Stimulated activated CD4-positive, alpha-beta T cell treated with anti-CD3 and anti-CD28 coated beads, Interleukin-15, amount 100 ng/mL, for 24 hours (primary cell): ENCODE measurements at regions not wholly inside any gene's neighbourhood (a gene's known extent, or its start where the extent isn't known, plus 50 kb on each side); places are given as distances from the start of the nearest gene placed in this dataset.

Experiments used
- DNase-seq: peaks from one replicate; pipeline ENCODE4 v3.0.0-alpha.2; 2020

DNA sequence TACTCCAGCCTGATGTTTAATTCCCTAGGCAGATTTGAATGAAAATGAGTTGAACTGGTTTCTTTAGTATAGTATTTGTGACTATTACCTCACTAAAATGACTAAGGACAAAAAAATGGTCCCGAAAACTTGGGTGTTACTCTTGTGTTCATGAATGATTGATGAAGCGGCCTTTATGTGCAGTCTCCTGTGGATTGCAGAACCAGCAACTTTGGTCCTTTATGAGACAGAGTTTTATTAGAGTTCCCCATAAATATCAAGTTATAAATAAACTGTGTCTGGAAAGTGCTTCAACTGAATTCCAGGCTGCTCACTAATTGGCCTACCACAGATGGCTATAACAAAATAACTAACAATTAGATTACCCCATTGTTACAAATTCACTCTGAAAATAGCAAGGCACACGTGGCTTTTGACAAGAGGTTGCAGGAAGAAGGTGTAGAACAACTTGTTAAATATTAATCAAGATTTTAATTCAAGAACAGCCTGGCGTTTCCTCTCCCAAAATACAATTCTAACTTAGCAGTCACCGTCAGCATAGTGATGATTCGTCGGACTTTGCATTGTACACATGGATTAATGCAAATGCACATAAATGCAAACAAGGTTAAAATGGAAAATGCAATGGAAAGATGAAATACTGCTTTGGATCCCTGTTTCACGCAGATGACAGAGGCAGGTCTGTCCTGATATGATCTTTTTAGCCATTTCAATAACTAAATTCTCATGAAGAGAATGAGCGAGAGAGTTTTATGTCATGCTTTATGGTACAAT lies 567.3 kb upstream of the ZNF717 start:
- no peak for DNase-seq

GRCh38 chr3:76353683-76354082 lies 568.3 kb upstream of the ZNF717 start:
- no peak for DNase-seq

DNA sequence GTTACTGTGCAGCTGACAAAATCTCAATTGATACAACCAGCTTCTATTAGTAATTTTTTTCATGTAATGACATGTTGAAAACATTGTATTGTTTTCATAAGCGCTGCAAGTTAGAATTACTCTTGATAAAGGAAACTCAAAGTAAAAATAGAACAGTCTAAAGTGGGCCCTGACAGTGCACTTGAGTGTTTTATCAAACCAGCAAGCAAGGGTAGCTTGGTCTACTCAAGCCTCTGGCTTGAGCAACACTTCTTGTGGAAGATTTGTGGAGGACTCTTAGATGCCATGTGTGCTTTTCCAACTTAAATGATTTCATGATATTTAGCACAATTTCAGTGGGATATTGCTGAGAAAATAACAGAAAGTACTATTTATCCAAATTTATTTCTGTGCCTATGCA lies 575.7 kb upstream of the ZNF717 start:
- DNase-seq, result no peak

- DNase-seq, result no peak
These were observed 577.3 kb upstream of the ZNF717 start for GRCh38 chr3:76362643-76363042.

GRCh38 chr3:76365275-76365674 lies 579.9 kb upstream of the ZNF717 start:
- no peak for DNase-seq

- no peak for DNase-seq
These were observed 581.9 kb upstream of the ZNF717 start for GRCh38 chr3:76367281-76367680.

- no peak for DNase-seq
These were observed 583.8 kb upstream of the ZNF717 start for GRCh38 chr3:76369170-76369569.

GRCh38 chr3:76370749-76371520 lies 585.6 kb upstream of the ZNF717 start:
- DNase-seq, result no peak

DNA sequence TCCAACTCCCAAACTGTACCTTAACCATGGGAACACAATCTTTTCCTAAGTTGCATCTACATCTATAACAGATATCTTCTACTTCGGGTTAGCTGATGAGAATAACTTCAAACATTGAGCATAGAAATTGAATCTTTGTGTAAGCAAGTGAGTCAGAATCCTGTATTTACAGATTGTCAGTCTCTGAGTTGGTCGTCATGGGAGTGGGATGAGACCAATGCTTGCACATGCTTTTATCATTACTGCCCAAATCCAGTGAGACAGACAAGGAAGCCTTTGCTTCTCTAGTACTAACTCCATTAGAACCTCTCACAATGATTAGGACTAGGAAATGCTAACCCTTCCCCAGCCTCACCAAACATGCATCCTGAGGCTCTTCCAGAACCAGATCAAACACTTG lies 587.1 kb upstream of the ZNF717 start:
- no peak for DNase-seq

- DNase-seq, result no peak
These were observed 591.7 kb upstream of the ZNF717 start for GRCh38 chr3:76377074-76377473.

DNA sequence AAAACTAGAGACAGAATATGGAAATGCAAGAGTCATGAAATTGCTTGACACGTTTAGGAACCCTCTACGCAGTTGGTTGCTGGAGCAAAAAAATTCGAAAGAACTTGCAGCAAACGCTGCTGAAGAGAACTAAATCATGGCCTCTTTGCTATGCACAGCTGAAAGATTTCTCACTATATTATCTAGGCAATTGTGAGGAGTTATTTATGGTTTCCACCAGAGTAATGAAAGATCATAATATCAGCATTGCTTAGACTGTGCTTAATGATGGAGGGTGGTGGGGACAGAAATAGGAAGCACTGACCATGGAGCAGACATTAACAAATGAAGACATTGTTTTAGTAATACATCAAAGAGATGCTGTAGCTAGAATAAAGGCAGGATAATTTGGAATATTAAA lies 593.4 kb upstream of the ZNF717 start:
- DNase-seq, result no peak

DNA sequence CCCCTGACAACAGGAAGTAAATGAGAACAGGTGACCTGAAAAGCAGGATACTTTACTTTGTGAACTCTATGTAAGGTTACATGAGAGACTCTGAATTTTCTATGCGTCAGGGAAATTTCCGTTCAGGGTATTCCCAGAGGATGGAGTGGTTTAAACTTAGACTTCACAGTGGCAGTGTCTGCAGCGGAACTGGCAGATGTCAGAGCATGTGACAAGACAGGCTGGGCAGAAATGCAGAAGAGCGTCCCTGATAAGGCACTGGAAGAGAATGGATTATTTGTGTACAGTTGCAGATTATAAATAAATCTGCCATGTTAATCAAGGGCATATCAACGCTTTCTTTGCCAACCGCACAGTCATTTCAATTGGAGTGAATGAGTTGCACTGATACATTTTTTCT lies 598.4 kb upstream of the ZNF717 start:
- no peak for DNase-seq

- no peak for DNase-seq
These were observed 601.7 kb upstream of the ZNF717 start for GRCh38 chr3:76387000-76387399.

- no peak for DNase-seq
These were observed 614.8 kb upstream of the ZNF717 start for GRCh38 chr3:76400141-76400540.

DNA sequence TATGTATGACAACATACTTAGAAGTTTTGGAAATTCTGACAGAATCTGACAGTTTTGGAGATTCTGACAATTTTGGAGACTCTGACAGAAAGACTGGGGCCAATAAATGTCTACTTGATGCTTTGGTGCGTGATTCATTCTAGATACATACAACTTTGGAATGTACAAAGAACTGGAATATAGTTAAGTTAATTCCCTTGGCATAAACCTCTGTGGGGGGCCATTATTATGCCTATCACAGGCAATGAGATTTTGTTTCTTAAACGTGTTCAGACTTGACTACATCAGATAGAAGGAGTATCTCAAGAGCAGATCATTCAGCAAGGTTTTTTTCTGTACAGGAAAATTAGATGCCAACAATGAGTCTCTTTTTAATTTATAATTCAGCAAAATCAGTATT lies 617.6 kb upstream of the ZNF717 start:
- no peak for DNase-seq

DNA sequence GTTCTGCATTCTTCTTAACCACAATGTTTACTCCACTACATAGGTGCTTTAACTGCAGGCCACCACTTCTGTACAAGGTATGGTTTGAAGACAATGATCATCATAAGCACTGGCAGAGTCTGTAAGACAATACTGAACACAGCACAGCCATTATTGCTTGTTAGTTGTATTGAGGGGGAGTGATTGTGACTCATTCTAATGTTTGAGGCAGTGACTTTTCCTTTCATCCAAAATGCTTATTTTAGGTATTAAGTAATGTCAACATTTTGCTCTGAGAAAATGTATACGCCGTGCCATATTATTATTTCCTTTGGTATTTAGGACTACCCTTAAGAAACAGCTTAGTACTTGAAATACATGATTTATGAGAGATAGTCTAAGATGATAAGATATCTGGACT lies 618.2 kb upstream of the ZNF717 start:
- no peak for DNase-seq

GRCh38 chr3:76405196-76405595 lies 619.8 kb upstream of the ZNF717 start:
- DNase-seq, result no peak

- no peak for DNase-seq
These were observed 625.5 kb upstream of the ZNF717 start for GRCh38 chr3:76410762-76411281.

- DNase-seq, result no peak
These were observed 624.5 kb upstream of the ROBO2 start for GRCh38 chr3:76415384-76415783.

- DNase-seq, result no peak
These were observed 610.2 kb upstream of the ROBO2 start for GRCh38 chr3:76429581-76430177.

GRCh38 chr3:76432396-76432795 lies 607.5 kb upstream of the ROBO2 start:
- no peak for DNase-seq

DNA sequence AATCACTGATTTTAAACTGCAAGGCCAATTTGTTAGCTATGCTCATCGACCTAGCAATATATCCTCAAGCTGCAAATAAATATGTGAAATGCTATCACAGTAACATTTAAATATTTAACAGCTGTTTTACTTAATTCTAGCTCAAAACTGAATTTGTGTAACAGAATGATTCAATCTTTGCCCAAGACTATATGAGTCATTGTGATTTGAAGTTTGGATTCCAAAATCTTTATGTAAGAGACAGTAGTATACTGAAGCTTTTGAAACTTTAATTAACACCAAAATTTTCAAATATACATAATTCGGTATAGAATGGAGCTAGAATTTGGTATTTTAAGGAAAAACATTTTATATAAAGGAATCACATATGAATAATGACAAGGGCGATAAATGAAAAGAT lies 603.0 kb upstream of the ROBO2 start:
- no peak for DNase-seq

- no peak for DNase-seq
These were observed 600.9 kb upstream of the ROBO2 start for GRCh38 chr3:76438971-76439370.

DNA sequence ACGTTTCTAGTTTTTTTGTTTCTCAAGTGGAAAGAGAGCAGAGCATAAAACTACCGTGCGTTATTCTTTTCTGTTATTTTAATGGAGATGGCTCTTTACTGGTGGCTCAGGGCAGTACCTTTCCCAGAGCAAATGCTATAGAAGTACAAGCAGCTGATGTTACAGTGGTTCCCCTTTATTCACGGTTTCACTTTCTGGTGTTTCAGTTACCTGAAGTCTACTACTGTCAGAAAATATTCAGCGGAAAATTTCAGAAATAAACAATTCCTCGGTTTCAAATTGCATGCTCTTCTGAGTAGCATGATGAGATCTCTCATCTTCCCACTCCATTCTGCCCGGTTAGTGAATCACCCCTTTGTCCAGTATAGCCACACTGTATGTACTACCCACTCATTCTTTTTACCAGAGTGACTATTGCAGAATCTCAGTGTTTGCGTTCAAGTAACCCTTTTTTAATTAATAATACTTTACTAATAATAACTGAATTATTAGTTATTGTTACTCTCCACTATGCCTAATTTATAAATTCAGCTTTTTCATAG lies 597.5 kb upstream of the ROBO2 start:
- no peak for DNase-seq
